Cardiac fibroblast (primary cell): ENCODE measurements at regions not wholly inside any gene's neighbourhood (a gene's known extent, or its start where the extent isn't known, plus 50 kb on each side); places are given as distances from the start of the nearest gene placed in this dataset.

Source experiments
- DNase-seq, 2 donors: peaks; one replicate each; pipeline versions ENCODE4 v3.0.0 to v3.0.0-alpha.2; 2010; ENCODE audit warnings: low read depth in 2 of 2
- H3K4me3 ChIP-seq, 2 donors: replicated peaks in 1 of 2; 1 replicate in 1 of 2; 2 replicates in 1 of 2; pipeline ENCODE4 v1.5.1; 2011; ENCODE audit warnings: low read depth in 2 of 2, low read length in 2 of 2, mild to moderate bottlenecking in 2 of 2, moderate library complexity in 1 of 2
- CTCF ChIP-seq: IDR thresholded peaks from one replicate; pipeline ENCODE4 v1.5.1; 2011; ENCODE audit warnings: low read depth, mild to moderate bottlenecking, low read length, inconsistent platforms

- peak overlapping the region; percentile 50 to 51 for H3K4me3 ChIP-seq
- peak; percentile 57 to 68 for DNase-seq
Observed at GRCh38 chr7:101743241-101743994, 74.0 kb upstream of the CUX1 start.

GRCh38 chr7:101743995-101744360 is 73.4 kb upstream of the CUX1 start:
- TF ChIP-seq CTCF, result no peak
- H3K4me3 ChIP-seq, result no peak overlapping the region
- no peak for DNase-seq

More at GRCh38 chr7:101743241-101743994, 74.0 kb upstream of the CUX1 start:
- peak; percentile 23 for TF ChIP-seq CTCF

GRCh38 chr7:101744588-101744987 is 72.8 kb upstream of the CUX1 start:
- DNase-seq, result no peak
- no peak for TF ChIP-seq CTCF

GRCh38 chr7:101746314-101746713 is 71.1 kb upstream of the CUX1 start:
- TF ChIP-seq CTCF, result no peak
- DNase-seq, result no peak
- no peak overlapping the region for H3K4me3 ChIP-seq

More at GRCh38 chr7:101744588-101744987, 72.8 kb upstream of the CUX1 start:
- H3K4me3 ChIP-seq, result no peak overlapping the region

DNA sequence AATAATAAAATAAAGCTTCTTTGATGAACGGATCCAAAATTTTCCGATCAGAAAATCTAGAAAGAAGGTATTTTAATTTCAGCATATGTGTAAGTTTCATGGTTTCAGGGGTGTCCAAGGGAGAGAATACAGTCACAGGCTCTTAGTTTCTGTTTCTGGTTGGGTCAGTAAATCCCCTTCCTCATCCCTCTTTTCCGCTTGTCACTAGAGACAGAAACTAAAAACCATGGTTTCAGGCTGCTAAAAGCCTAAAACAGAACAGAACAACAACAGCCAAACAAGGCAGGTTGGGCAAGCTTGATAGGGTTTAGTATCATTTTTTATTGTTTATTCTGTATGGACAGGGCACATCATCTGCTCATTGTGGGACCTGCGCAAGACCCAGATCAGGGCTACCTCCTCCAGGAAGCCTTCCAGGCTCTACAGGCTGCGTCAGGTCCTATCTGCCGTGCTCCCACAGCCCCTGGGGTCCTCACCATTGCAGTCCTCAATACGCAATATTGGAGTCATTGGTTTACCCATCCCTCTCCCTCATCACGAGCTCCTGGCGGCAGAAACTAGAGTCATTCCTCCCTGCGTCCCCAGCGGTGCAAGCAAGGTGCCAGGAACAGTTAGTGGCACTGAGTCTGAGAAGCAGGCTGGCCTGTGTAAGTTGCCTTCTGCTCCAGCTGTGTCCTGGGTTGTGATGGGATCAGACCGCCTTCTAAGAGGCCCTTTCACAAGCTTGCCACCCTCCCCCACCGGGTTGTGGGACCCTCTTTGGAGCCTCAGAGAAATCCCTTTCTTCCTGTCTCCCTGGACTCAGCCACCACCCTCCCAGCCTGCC is 70.2 kb upstream of the CUX1 start:
- TF ChIP-seq CTCF, result no peak
- H3K4me3 ChIP-seq, result no peak overlapping the region
- DNase-seq, result no peak

GRCh38 chr7:101747879-101748345 is 69.5 kb upstream of the CUX1 start:
- no peak for DNase-seq
- TF ChIP-seq CTCF, result no peak
- no peak overlapping the region for H3K4me3 ChIP-seq
